SK-N-SH (cell line): ENCODE measurements at regions not wholly inside any gene's neighbourhood (a gene's known extent, or its start where the extent isn't known, plus 50 kb on each side); places are given as distances from the start of the nearest gene placed in this dataset.

ENCODE experiments used
- CTCF ChIA-PET: fragments of 300-600, 350-600 bp; formaldehyde crosslinking; extraction: SDS; loops from one replicate; lab custom pipeline; 2021; lab: Yijun Ruan, JAX
- POLR2A ChIA-PET: fragments of 350-600 bp; sonication (Branson Sonifier 250); formaldehyde crosslinking; extraction: SDS; loops from one replicate; lab custom pipeline; 2020; ENCODE audit warnings: antibody characterized with exemption, inconsistent platforms; lab: Yijun Ruan, JAX
- DNase-seq: peaks from one replicate; pipeline ENCODE4 v3.0.0; 2012
- H2AFZ ChIP-seq: fragments of 200-600 bp; sonication (generic); 2 replicates; pipeline ENCODE4 v1.8.1; 2016; ENCODE audit warnings: antibody characterized with exemption, mild to moderate bottlenecking, low read depth
- H3F3A ChIP-seq: fragments of 200-600 bp; sonication (generic); replicated peaks from 2 replicates; pipeline ENCODE3; 2016; ENCODE audit warnings: antibody characterized with exemption, mild to moderate bottlenecking; ENCODE audit not compliant: insufficient read depth
- H3K27ac ChIP-seq, 2 experiments: fragments of 200-500 bp in 1 of 2; fragments of 200-600 bp in 1 of 2; sonication (Bioruptor generic) in 1 of 2; sonication (generic), shearing (Covaris generic) in 1 of 2; 2 replicates each; pipeline versions ENCODE4 v1.5.1 to v1.6.1; 2014 to 2016; ENCODE audit warnings: low read depth in 2 of 2, inconsistent platforms in 1 of 2, low read length in 1 of 2, mild to moderate bottlenecking in 1 of 2, mixed read lengths in 1 of 2
- H3K27me3 ChIP-seq: fragments of 200-600 bp; sonication (generic), shearing (Covaris generic); 2 replicates; pipeline ENCODE4 v1.6.1; 2016; ENCODE audit warnings: mixed run types; ENCODE audit not compliant: insufficient read depth
- H3K36me3 ChIP-seq, 2 experiments: fragments of 200-500 bp in 1 of 2; fragments of 200-600 bp in 1 of 2; sonication (Bioruptor generic) in 1 of 2; sonication (generic) in 1 of 2; replicated peaks in 1 of 2; 2 replicates each; pipeline versions ENCODE3 to v1.5.1; 2014 to 2016; ENCODE audit warnings: low read length in 1 of 2, mild to moderate bottlenecking in 1 of 2; ENCODE audit not compliant: insufficient read depth in 2 of 2, control insufficient read depth in 1 of 2
- H3K4me1 ChIP-seq, 2 experiments: fragments of 200-500 bp in 1 of 2; fragments of 200-600 bp in 1 of 2; sonication (Bioruptor generic) in 1 of 2; sonication (generic), shearing (Covaris generic) in 1 of 2; 2 replicates each; pipeline versions ENCODE4 v1.5.1 to v1.6.1; 2014 to 2016; ENCODE audit warnings: low read depth in 1 of 2, low read length in 1 of 2, mixed run types in 1 of 2; ENCODE audit not compliant: insufficient read depth in 2 of 2, control insufficient read depth in 1 of 2
- H3K4me2 ChIP-seq: fragments of 200-600 bp; sonication (generic), shearing (Covaris generic); 2 replicates; pipeline ENCODE4 v1.6.1; 2017; ENCODE audit warnings: mixed run types
- H3K4me3 ChIP-seq, 2 experiments: fragments of 200-500 bp in 1 of 2; fragments of 200-600 bp in 1 of 2; sonication (Bioruptor generic) in 1 of 2; sonication (generic), shearing (Covaris generic) in 1 of 2; 2 replicates each; pipeline versions ENCODE4 v1.5.1 to v1.8.1; 2014 to 2016; ENCODE audit warnings: low read depth in 2 of 2, inconsistent platforms in 1 of 2, low read length in 1 of 2, mild to moderate bottlenecking in 1 of 2, mixed read lengths in 1 of 2, moderate library complexity in 1 of 2
- H3K79me2 ChIP-seq: fragments of 200-600 bp; sonication (generic); 2 replicates; pipeline ENCODE4 v1.8.1; 2017; ENCODE audit warnings: mild to moderate bottlenecking; ENCODE audit not compliant: insufficient read depth
- H3K9ac ChIP-seq: fragments of 200-600 bp; sonication (generic); 2 replicates; pipeline ENCODE4 v1.6.1; 2017; ENCODE audit warnings: mixed run types
- H3K9me2 ChIP-seq: fragments of 200-600 bp; sonication (generic); 2 replicates; pipeline ENCODE4 v1.6.1; 2017; ENCODE audit warnings: mixed run types
- H3K9me3 ChIP-seq: fragments of 200-600 bp; sonication (generic); 2 replicates; pipeline ENCODE4 v1.6.1; 2017; ENCODE audit warnings: mixed run types, mild to moderate bottlenecking, moderate library complexity
- H4K20me1 ChIP-seq: fragments of 200-600 bp; sonication (generic); 2 replicates; pipeline ENCODE4 v1.6.1; 2017; ENCODE audit warnings: mild to moderate bottlenecking, mixed run types; ENCODE audit not compliant: insufficient read depth
- ELF1 ChIP-seq: IDR thresholded peaks from 2 replicates; pipeline ENCODE4 v1.4.0; 2012
- EP300 ChIP-seq, 2 experiments: IDR thresholded peaks; 2 replicates each; pipeline versions ENCODE4 v1.4.0 to v1.6.1; 2012; ENCODE audit warnings: borderline replicate concordance in 1 of 2, low read depth in 1 of 2, low read length in 1 of 2
- FOSL2 ChIP-seq: IDR thresholded peaks from 2 replicates; pipeline ENCODE4 v1.4.0; 2012; ENCODE audit warnings: low read depth, mild to moderate bottlenecking, moderate library complexity, borderline replicate concordance
- FOXM1 ChIP-seq: IDR thresholded peaks from 2 replicates; pipeline ENCODE4 v1.4.0; 2012; ENCODE audit warnings: low read depth, mild to moderate bottlenecking
- JUND ChIP-seq: IDR thresholded peaks from 2 replicates; pipeline ENCODE4 v1.4.0; 2012
- MEF2A ChIP-seq: IDR thresholded peaks from 2 replicates; pipeline ENCODE4 v1.4.0; 2012; ENCODE audit warnings: low read depth, borderline replicate concordance
- MXI1 ChIP-seq: IDR thresholded peaks from 2 replicates; pipeline ENCODE4 v1.6.1; 2012; ENCODE audit warnings: mild to moderate bottlenecking, low read depth, low read length, improper control_type of control experiment
- NFIC ChIP-seq: IDR thresholded peaks from 2 replicates; pipeline ENCODE4 v1.4.0; 2012; ENCODE audit warnings: borderline replicate concordance
- RAD21 ChIP-seq: IDR thresholded peaks from 2 replicates; pipeline ENCODE4 v1.6.1; 2012; ENCODE audit warnings: mild to moderate bottlenecking, low read length
- SIN3A ChIP-seq: IDR thresholded peaks from 2 replicates; pipeline ENCODE4 v1.6.1; 2012; ENCODE audit warnings: low read depth, mild to moderate bottlenecking, low read length, moderate library complexity, borderline replicate concordance
- TCF12 ChIP-seq: IDR thresholded peaks from 2 replicates; pipeline ENCODE4 v1.4.0; 2012
- TEAD4 ChIP-seq: IDR thresholded peaks from 2 replicates; pipeline ENCODE4 v1.4.0; 2012; ENCODE audit warnings: mild to moderate bottlenecking, borderline replicate concordance; ENCODE audit not compliant: insufficient read depth
- WGBS: methylation state at CpG from one replicate; pipeline ENCODE4 v1.1.6; 2017; ENCODE audit warnings: low lambda C conversion rate; 5-methylcytosine and 5-hydroxymethylcytosine counted together
- TF ChIP-seq, protein P1 (sequence below): IDR thresholded peaks from 2 replicates; pipeline ENCODE4 v1.4.0; 2012; ENCODE audit warnings: low read depth
- TF ChIP-seq, protein P2 (sequence below): IDR thresholded peaks from 2 replicates; pipeline ENCODE4 v1.6.1; 2012; ENCODE audit warnings: mild to moderate bottlenecking, low read depth, low read length, moderate library complexity
- TF ChIP-seq, protein P3 (sequence below): IDR thresholded peaks from 2 replicates; pipeline ENCODE4 v1.4.0; 2012; ENCODE audit warnings: low read depth, borderline replicate concordance
- TF ChIP-seq, protein P4 (sequence below): IDR thresholded peaks from 2 replicates; pipeline ENCODE4; 2012

DNA sequence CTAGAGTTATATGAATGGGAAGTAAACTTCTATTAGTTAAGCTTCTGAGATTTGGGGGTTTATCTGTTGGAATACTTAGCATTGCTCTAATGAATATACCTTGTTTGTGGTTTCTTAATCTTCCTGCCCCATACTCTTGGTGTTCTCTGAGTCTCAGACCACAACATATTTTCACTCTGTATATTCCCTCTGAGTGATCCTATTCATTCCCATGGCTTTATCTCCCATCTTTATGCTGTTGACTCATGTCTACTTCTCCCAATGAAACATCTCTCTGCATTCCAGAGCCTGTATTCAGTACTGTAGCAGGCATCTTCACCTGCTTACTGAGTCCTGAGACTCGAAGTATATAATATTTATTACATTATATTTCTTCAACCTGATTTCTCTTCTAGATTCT lies 283.7 kb upstream of the MAP3K7 start:
- H4K20me1 ChIP-seq, result no peaks in the 10 kb centered on the region
- TF ChIP-seq FOSL2 (no peak), NFIC (no peak), EP300 (IDR thresholded peaks at IDR 0.05; ENCODE audit: borderline replicate concordance in 1 of 2, low read depth in 1 of 2, low read length in 1 of 2) (no peak), JUND (no peak), SIN3A (no peak), ELF1 (no peak), TEAD4 (no peak), MXI1 (no peak), MEF2A (no peak), TCF12 (no peak), FOXM1 (no peak), RAD21 (no peak)
- TF ChIP-seq, protein P1, sequence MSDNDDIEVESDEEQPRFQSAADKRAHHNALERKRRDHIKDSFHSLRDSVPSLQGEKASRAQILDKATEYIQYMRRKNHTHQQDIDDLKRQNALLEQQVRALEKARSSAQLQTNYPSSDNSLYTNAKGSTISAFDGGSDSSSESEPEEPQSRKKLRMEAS, result no peak
- TF ChIP-seq, protein P2, sequence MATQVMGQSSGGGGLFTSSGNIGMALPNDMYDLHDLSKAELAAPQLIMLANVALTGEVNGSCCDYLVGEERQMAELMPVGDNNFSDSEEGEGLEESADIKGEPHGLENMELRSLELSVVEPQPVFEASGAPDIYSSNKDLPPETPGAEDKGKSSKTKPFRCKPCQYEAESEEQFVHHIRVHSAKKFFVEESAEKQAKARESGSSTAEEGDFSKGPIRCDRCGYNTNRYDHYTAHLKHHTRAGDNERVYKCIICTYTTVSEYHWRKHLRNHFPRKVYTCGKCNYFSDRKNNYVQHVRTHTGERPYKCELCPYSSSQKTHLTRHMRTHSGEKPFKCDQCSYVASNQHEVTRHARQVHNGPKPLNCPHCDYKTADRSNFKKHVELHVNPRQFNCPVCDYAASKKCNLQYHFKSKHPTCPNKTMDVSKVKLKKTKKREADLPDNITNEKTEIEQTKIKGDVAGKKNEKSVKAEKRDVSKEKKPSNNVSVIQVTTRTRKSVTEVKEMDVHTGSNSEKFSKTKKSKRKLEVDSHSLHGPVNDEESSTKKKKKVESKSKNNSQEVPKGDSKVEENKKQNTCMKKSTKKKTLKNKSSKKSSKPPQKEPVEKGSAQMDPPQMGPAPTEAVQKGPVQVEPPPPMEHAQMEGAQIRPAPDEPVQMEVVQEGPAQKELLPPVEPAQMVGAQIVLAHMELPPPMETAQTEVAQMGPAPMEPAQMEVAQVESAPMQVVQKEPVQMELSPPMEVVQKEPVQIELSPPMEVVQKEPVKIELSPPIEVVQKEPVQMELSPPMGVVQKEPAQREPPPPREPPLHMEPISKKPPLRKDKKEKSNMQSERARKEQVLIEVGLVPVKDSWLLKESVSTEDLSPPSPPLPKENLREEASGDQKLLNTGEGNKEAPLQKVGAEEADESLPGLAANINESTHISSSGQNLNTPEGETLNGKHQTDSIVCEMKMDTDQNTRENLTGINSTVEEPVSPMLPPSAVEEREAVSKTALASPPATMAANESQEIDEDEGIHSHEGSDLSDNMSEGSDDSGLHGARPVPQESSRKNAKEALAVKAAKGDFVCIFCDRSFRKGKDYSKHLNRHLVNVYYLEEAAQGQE, result no peak
- TF ChIP-seq, protein P3, sequence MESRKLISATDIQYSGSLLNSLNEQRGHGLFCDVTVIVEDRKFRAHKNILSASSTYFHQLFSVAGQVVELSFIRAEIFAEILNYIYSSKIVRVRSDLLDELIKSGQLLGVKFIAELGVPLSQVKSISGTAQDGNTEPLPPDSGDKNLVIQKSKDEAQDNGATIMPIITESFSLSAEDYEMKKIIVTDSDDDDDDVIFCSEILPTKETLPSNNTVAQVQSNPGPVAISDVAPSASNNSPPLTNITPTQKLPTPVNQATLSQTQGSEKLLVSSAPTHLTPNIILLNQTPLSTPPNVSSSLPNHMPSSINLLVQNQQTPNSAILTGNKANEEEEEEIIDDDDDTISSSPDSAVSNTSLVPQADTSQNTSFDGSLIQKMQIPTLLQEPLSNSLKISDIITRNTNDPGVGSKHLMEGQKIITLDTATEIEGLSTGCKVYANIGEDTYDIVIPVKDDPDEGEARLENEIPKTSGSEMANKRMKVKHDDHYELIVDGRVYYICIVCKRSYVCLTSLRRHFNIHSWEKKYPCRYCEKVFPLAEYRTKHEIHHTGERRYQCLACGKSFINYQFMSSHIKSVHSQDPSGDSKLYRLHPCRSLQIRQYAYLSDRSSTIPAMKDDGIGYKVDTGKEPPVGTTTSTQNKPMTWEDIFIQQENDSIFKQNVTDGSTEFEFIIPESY, result no peak
- TF ChIP-seq, protein P4, sequence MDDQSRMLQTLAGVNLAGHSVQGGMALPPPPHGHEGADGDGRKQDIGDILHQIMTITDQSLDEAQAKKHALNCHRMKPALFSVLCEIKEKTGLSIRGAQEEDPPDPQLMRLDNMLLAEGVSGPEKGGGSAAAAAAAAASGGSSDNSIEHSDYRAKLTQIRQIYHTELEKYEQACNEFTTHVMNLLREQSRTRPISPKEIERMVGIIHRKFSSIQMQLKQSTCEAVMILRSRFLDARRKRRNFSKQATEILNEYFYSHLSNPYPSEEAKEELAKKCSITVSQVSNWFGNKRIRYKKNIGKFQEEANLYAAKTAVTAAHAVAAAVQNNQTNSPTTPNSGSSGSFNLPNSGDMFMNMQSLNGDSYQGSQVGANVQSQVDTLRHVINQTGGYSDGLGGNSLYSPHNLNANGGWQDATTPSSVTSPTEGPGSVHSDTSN, result no peak
- TF ChIP-seq, all 33 proteins: peak for 0
- DNase-seq, result no peak
- H3K9me3 ChIP-seq, result no peaks in the 10 kb centered on the region
- H3F3A ChIP-seq, result no peaks in the 10 kb centered on the region
- no peak overlapping the region for H3K4me3 ChIP-seq
- ChIA-PET CTCF (interaction anchor here (1.0 kb wide), 1 partner anchor 21 kb away, joined by 4 read pairs; no protein-coding TSS in a partner anchor), POLR2A (no interaction called here)
- 16% methylated on average over 1 of the region's 1 CpG for WGBS
- no peaks in the 10 kb centered on the region; a peak in 1 of 4 replicates for H3K4me1 ChIP-seq
- H3K36me3 ChIP-seq, result no peaks in the 10 kb centered on the region
- no peak overlapping the region for H2AFZ ChIP-seq
- H3K9ac ChIP-seq, result no peak overlapping the region
- no peak overlapping the region for H3K4me2 ChIP-seq
- no peaks in the 10 kb centered on the region for H3K9me2 ChIP-seq
- H3K27me3 ChIP-seq, result no peaks in the 10 kb centered on the region
- H3K79me2 ChIP-seq, result no peaks in the 10 kb centered on the region
- H3K27ac ChIP-seq, result no peak overlapping the region
